ENCODE measurements at regions not wholly inside any gene's neighbourhood (a gene's known extent, or its start where the extent isn't known, plus 50 kb on each side); places are given as distances from the start of the nearest gene placed in this dataset.

DNA sequence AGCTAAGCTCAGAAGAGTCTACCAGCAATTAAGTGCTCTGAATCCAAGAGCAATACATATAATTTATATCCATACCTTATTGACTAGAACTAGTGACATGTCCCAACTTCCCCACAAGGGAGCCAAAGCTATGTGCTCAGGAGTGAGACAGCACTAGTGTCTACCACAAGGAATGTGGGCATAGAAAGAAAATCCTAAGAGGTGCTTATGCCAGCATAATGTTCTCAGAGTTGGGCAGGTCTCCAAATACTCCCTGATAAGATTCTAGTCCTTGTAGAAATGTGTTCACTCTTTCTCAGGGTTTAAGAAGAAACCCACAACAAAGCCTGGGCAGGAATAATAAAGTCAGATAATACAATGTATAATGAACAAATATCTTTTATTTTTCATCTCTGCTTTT, 275.1 kb downstream of the BRINP1 start:
- TF ChIP-seq, protein P1, sequence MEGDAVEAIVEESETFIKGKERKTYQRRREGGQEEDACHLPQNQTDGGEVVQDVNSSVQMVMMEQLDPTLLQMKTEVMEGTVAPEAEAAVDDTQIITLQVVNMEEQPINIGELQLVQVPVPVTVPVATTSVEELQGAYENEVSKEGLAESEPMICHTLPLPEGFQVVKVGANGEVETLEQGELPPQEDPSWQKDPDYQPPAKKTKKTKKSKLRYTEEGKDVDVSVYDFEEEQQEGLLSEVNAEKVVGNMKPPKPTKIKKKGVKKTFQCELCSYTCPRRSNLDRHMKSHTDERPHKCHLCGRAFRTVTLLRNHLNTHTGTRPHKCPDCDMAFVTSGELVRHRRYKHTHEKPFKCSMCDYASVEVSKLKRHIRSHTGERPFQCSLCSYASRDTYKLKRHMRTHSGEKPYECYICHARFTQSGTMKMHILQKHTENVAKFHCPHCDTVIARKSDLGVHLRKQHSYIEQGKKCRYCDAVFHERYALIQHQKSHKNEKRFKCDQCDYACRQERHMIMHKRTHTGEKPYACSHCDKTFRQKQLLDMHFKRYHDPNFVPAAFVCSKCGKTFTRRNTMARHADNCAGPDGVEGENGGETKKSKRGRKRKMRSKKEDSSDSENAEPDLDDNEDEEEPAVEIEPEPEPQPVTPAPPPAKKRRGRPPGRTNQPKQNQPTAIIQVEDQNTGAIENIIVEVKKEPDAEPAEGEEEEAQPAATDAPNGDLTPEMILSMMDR (IDR thresholded peaks at IDR 0.05; ENCODE audit: insufficient read depth, low read depth, low read length), result no peak
- TF ChIP-seq EZH2 (IDR thresholded peaks at IDR 0.05; ENCODE audit: insufficient read depth, low read length), result no peak

Data from astrocyte (in vitro differentiated cells and primary cell).